A172 (cell line): ENCODE measurements at regions not wholly inside any gene's neighbourhood (a gene's known extent, or its start where the extent isn't known, plus 50 kb on each side); places are given as distances from the start of the nearest gene placed in this dataset.
"Not testable (repeated sequence)": the region's sequence is repeated elsewhere in the genome, so short reads cannot be mapped to it uniquely, and the experiment has no call there.

Source experiments
- DNase-seq: peaks from one replicate; pipeline ENCODE4 v3.0.0-alpha.2; 2015; ENCODE audit warnings: low spot score

DNA sequence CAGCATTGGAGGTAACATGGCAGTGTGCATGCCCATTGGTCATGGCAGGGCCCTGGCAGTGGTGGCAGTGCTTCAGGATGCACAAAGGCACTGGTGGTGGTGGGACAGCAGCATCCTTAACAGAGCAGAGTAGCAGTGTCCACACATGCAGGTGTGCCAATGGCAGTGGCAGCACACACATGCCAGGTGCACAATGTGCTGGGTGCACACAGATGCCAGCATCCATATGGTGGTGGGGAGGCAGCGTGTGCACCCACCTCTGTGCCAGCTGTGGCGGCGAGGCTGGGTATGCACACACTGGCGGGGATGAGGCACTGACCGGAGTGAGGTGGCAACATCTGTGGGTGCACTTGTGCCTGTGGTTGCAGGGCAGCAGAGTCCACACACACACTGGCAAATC, 150.6 kb downstream of the SI start:
- DNase-seq: no peak

GRCh38 chr3:164918905-164919304, 159.4 kb downstream of the SI start:
- DNase-seq: no peak

DNA sequence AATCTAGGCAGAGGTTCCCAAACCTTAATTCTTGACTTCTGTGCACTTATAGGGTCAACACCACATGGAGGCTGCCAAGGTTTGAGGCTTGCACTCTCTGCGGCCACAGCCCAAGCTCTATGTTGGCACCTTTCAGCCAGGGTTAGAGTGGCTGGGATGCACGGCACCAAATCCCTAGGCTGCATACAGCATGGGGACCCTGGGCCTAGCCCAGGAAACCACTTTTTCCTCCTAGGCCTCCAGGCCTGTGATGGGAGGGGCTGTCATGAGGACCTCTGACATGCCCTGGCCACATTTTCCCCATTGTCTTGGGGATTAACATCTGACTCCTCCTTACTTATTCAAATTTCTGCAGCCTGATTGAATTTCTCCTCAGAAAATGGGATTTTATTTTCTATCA, 165.4 kb downstream of the SI start:
- no peak for DNase-seq

DNA sequence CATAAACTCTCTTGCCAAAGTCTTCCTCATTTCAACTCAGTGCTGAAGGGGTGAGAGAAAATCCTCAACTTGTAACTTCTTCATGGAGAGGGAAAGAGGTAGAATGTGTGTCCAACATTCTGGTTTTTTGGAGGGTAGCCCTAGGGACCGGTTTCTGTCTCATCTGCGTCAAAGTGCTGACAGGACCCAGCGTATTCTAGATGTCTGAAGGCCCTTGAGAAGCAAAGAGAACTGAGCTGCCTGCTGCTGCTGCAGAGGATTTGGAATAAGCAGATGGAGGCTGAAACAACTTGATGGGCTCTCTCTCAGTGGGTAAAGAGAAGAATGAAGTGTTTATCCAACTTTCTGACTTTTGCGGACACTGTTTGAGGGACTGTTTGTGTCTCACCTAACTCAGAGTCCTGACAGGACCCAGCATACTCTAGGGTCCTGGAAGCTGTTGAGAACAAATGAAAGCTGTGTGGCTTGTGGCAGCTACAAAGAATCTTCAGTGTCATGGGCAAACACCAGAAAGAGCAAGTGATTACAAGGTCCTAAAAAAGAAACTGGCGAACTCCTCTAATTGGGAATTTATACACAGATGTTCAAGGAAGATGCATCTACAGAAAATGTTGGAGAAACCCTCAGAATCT, 174.4 kb downstream of the SI start:
- DNase-seq: no peak

- DNase-seq: no peak
Observed at GRCh38 chr3:164897342-164897741, 181.0 kb downstream of the SI start.

DNA sequence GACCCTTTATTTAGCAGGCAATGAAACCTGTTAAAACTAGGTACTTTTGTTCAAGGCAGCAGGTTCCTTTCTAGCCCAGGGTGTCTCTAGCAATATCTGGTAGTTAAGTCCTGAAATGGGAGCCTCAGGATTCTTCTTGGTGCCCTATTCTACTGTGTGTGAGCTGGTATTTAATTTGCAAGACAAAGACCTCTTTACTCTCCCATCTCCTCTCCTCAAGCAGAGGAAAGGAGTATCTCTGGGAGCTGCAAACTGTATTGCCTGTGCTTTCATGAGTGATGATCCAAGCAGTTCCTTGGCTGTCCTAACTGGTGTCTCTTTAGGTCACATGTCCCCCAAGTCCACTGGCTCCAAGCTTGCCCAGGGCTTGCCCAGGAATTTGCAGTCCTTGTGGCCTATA, 188.2 kb downstream of the SI start:
- no peak for DNase-seq

GRCh38 chr3:164883171-164883570, 195.1 kb downstream of the SI start:
- DNase-seq: no peak

- peak; percentile 14 for DNase-seq
Observed at GRCh38 chr3:164879201-164879600, 199.1 kb downstream of the SI start.

GRCh38 chr3:164864454-164864853, 213.8 kb downstream of the SI start:
- no peak for DNase-seq

GRCh38 chr3:164852866-164853265, 225.4 kb downstream of the SI start:
- no peak for DNase-seq

GRCh38 chr3:164851905-164852304, 226.4 kb downstream of the SI start:
- DNase-seq: no peak

- DNase-seq: no peak
Observed at GRCh38 chr3:164851204-164851603, 227.1 kb downstream of the SI start.

DNA sequence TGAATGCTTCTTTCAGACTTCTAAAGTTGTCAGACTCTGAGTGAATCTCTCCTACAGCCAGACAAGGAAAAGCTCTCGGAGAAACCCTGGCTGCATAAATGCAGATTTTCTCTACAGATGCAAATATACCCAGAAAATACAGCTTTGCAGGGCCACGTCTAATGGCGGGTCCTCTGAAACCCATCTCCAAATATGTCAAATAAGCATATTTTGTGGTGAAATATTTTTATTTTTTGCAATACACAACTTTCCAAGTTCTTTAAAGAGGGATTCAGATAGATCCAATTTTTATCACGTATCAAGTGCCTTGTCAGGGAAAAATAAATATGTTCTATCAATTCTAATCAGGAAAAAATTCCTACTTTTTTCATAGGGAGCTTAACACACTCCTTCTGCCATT, 229.4 kb downstream of the SI start:
- no peak for DNase-seq

DNA sequence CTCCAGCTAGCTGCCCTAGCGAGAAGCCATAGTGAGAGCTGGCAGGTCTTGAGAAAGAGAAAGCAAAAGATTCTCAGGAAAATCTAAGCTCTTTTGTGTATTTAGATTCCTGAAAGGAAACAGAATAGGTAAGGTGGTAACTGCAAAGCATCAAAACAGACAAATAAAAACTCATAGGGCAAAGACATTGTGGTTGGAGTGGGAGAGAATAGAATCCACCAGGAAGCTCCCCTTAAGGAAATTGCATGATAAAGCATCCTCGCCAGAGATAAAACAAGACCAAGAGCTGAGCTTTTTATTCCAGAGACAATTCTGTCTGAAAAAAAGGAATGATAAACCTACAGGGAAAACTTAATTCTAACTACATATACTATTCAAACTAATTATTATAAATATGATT, 232.6 kb downstream of the SI start:
- no peak for DNase-seq

- no peak for DNase-seq
Observed at GRCh38 chr3:164832216-164832615, 246.1 kb downstream of the SI start.

DNA sequence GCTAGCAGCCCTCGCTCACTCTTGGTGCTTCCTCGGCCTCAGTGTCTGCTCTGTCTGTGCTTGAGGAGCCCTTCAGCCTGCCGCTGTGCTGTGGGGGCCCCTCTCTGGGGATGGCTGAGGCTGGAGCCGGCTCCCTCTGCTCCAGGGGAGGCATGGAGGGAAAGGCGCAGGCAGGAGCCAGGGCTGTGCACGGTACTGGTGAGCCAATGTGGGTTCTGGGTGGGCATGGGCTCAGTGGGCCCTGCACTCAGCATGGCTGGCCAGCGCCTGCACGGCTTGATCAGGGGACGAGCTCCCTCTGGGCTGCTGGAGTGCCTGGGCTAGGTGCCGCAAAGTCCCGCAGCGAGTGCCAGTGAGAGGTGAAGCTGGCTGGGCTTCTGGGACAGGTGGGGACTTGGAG, 260.0 kb downstream of the SI start:
- no peak for DNase-seq

- no peak for DNase-seq
Observed at GRCh38 chr3:164814106-164814505, 264.2 kb downstream of the SI start.

DNA sequence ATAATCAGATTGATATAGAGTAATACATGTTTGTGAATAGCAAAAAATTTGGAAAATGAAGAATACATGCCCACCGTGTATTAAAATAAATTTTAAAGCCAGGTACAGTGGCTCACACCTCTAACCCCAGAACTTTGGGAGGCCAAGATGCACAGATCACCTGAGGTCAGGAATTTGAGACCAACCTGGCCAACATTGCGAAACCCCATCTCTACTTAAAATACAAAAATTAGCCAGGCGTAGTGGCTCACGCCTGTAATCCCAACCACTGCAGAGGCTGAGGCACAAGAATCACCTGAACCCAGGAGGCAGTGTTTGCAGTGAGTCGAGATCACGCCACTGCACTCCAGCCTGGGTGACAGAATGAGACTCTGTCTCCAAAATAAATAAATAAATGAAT, 266.3 kb downstream of the SI start:
- DNase-seq: no peak

GRCh38 chr3:164806188-164806587, 272.1 kb downstream of the SI start:
- no peak for DNase-seq

GRCh38 chr3:164794099-164794498, 284.2 kb downstream of the SI start:
- DNase-seq: no peak

DNA sequence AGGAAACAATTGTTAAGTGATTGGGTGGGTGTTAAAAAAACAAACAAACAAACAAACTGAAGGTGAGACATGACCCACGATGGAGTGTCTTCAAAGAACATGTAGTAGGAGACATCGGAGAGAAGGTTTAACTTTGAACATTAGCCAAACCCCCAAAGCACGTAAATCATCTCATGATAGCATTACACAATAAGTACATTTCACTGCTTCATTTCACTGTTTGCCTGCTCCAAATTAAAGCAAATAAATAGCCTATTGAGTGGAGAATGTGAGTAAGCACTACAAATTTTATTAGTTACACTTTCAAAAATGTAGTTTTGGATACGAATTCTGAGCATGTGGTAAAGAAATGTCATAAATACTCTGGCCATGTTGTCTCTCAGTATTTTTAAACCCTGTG, 287.0 kb downstream of the SI start:
- DNase-seq: no peak

DNA sequence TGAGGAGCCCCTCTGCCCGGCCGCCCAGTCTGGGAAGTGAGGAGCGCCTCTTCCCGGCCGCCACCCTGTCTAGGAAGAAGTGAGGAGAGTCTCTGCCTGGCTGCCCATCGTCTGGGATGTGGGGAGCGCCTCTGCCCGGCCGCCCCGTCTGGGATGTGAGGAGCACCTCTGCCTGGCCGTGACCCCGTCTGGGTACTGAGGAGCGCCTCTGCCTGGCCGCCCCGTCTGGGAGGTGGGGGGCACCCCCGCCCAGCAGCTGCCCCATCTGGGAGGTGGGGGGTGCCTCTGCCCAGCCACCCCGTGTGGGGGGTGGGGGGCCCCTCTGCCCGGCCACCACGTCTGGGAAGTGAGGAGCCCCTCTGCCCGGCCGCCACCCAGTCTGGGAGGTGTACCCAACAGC, 293.9 kb downstream of the SI start:
- DNase-seq: not testable (repeated sequence)

DNA sequence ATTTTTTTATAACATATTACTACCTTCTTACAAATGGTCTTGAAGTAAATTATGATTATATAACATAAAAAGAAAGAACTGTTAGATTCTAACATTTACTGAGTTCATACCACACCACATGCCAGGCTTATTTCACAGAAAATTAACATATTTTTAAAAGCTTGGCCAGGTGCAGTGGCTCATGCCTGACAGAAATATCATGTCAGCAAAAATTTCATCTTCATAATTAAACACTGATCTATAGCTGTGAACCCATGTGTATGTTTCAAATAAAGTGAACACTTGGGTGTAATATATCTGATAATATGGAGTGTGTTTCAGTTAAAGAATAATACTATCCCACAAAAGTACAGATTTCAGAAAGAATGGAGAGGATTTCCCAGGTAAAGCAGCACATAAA, 296.5 kb downstream of the SI start:
- DNase-seq: no peak

- DNase-seq: no peak
Observed at GRCh38 chr3:164779816-164780215, 298.5 kb downstream of the SI start.

DNA sequence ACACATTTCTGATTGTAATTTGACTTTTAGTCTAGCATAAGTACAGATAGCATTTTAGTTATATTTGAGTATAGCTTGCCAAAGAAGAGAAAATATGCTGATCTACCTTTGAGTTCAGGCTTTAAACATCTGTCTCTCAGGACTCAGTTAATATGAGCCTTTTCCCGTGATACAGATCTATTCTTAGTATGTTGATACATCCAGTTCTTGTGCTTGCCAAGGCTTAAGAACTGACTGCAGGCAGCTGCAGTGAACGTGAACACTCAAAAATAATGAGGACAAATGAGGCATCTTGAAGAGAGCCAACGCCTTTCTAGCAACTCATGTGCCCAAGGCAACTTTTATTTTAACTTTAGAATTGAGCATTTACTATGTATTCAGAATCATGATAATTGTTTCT, 325.5 kb downstream of the SI start:
- DNase-seq: no peak
